Breast epithelium (tissue), 3 donors: ENCODE measurements at regions not wholly inside any gene's neighbourhood (a gene's known extent, or its start where the extent isn't known, plus 50 kb on each side); places are given as distances from the start of the nearest gene placed in this dataset.

Experiments
- POLR2A ChIP-seq: fragments of 450-650 bp; IDR thresholded peaks from one replicate; pipeline ENCODE4 v1.6.1; 2016; ENCODE audit warnings: antibody characterized with exemption, mild to moderate bottlenecking, moderate library complexity
- POLR2AphosphoS5 ChIP-seq, 3 donors: sonication (generic); formaldehyde crosslinking; IDR thresholded peaks; one replicate each; pipeline ENCODE4 v1.6.1; 2017; ENCODE audit warnings: antibody characterized with exemption in 3 of 3
- TF ChIP-seq, protein P1 (sequence below), 3 donors: fragments of 450-650 bp; IDR thresholded peaks; one replicate each; pipeline ENCODE4 v1.5.1; 2016 to 2017; ENCODE audit warnings: antibody characterized with exemption in 3 of 3, mild to moderate bottlenecking in 3 of 3, moderate library complexity in 3 of 3

- TF ChIP-seq, protein P1, sequence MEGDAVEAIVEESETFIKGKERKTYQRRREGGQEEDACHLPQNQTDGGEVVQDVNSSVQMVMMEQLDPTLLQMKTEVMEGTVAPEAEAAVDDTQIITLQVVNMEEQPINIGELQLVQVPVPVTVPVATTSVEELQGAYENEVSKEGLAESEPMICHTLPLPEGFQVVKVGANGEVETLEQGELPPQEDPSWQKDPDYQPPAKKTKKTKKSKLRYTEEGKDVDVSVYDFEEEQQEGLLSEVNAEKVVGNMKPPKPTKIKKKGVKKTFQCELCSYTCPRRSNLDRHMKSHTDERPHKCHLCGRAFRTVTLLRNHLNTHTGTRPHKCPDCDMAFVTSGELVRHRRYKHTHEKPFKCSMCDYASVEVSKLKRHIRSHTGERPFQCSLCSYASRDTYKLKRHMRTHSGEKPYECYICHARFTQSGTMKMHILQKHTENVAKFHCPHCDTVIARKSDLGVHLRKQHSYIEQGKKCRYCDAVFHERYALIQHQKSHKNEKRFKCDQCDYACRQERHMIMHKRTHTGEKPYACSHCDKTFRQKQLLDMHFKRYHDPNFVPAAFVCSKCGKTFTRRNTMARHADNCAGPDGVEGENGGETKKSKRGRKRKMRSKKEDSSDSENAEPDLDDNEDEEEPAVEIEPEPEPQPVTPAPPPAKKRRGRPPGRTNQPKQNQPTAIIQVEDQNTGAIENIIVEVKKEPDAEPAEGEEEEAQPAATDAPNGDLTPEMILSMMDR (IDR thresholded peaks at IDR 0.05) = no peak
- no peak for TF ChIP-seq POLR2A
- TF ChIP-seq POLR2AphosphoS5 (IDR thresholded peaks at IDR 0.05) = no peak
These were observed 143.4 kb upstream of the CHRM3 start for GRCh38 chr1:239243006-239243405.
